ENCODE measurements at regions not wholly inside any gene's neighbourhood (a gene's known extent, or its start where the extent isn't known, plus 50 kb on each side); places are given as distances from the start of the nearest gene placed in this dataset.

DNA sequence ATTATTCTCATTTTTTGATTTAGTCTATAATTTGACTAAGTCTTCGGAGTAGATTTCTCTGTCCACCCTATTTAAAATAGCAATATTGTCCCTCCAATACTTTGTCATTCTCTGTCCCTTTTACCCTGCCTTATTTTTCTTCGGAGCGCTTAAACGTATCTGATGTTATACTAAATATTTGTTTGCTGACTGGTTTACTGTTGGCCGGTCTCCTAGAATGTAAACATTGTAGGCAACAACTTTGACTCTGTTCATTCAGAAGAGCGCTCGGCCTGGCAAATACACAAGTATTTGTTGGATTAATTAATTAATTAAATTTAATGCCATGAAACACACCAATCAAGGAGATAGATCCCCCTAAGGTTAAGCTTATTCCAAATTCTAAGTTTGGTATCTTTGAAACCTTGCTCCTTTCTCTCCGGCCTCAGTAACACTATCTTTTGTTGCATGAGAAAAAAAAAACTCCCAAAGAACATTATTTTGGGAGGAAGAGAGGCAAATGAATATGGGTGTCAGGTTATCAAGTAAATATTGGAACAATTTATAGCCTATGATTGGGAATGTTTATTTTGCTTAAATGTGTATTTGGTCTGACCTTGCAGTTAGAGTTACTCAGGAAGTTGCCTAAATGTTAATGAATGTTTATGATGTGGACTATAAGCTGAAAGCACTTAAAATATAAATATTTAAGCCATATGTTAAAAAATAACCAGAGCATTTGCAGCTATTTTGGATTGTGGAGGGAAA is 231.1 kb downstream of the SOX4 start:
- DNase-seq: no peak

DNA sequence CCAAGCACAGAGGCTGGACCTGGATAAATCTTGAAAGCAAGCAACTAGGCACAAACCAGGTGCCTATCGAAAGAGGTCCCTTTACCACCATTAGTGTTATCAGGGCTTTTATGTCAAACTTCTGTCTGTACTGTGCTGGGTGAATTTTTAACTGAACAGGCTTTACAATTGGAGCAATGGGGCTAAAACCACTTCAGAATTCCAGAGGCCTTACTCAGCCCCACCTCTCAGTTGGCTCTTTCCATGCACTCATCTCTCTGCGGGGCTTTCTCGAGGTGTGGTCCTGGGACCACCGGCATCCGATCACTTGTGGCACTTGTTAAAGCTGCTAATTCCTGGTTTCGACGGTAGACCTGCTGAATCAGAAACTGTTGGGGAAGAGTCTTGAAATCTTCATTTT is 232.5 kb downstream of the SOX4 start:
- DNase-seq: no peak

DNA sequence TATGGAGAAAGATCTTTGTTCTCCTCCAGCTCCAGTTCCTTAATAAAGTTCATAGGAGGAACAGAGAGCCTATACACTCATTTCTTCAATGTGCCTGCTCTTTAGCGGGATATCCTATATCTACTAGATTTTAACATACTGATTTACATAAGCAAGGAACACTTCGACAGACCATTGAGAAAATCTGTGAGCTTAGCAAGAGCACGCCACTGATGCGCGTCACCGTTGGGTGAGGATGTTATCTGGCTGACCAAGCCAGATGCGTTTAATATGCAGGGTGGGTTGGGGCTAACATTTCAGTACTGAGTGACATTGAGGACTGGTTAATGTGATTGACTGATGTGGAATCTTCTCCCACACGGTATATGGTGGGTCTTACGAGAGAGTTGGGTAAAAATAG is 233.4 kb downstream of the SOX4 start:
- no peak for DNase-seq

DNA sequence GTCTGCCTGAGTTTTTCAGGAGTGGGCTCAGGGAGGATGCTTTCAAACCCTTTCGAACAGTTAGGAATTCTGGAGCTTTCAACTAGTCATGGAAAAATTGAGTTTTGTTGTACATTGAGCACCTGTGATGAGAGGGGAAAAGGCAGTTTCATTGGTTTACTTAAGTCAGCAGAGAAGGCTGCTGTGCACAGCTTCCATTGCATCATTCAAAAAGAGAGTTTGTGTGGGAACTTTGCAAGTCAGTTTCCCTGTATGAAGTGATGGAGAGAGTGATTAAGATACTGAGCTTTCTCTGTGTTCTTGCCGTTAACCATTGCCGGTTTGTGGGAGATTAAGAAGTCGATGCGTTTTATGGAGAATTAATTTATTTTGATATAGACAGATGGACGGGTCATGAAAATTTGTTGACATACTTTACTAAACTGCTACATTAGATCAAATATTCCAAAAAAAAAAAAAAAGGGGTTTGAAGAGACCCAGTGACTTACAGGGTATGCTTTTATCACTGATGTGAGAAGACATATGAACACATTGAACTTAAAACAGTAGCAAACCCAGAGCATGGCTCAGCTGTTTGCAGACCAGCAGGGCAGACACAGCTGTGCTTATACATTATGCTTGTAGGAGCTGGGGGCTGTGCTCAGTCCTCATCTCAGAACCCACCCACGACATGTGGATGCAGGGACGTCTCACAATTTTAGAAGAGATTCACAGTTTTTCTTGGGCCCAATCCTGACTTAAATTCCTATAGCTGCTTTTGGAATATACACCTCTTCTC is 234.1 kb downstream of the SOX4 start:
- DNase-seq: no peak

DNA sequence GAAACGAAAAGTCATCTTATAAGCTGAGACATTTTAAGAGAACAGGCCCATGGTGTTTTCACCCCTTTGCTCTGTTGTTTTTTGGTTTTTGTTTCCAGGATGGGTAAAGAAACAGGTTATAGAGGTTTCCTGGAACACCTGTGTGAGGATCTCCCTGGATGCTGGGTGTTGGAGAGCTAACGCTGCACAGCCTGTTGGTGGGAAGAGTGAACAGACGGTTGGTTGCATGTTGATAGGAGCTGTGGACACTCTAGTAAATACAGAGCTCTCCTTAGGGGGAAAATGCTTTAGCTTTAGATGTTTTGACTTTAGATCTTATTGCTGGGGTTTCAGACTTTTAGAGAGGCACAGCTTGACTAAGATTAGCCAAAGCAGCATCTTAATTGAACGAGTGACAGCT is 235.2 kb downstream of the SOX4 start:
- no peak for DNase-seq

DNA sequence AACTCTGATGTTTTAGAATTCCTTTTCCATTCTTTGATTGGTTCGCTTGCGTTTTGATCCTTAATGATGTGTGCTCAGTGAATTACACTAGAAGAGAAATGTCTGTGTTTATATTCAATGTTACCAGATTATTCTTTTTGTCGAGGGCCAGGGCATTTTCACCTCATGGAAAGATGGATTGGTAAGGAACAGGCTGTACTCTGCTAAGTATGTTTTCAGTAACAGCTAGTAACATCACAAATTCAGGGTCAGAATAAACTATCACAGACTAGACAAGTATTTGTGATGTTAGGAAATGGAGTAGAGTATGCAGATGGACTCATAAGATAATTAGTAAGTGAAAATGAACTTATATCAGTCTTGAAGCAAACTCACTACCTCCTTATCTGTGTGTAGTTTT is 235.6 kb downstream of the SOX4 start:
- no peak for DNase-seq

DNA sequence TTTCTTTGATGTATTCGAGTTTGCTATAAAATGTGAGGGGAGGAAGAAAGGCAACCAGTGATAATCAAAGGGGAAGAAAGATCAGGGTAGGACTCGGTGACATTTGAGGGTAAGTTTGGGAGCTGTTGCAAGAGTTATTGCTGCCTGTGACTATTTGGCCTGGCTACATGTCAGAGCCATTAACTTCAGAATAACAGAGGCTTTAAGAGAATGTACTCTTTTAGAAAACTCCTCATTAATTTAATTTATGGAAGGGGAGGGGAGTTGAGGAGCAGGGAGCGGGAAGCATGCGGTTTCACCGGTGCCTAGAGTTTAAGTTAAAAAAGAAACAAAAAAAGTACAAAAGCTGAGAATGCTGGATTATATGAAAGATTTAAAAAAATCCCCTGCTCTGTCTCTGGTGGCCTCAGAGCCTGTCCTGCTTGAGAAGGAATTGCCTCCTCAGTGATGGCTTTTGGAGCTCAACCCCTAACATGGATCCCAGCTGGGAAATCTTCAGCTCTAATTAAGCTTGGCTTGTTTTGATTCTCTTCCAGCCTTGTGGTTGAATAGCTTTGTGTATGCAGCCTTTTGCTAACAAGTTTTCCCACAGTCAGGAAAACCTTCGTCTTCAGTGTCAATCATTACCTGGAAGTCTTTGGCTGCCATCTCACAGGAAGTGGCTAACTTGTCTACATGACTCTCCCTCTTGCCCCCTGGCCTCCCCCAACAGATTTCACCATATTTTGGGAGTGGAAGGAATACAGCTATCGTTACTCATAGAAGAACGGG is 238.2 kb downstream of the SOX4 start:
- DNase-seq: no peak

DNA sequence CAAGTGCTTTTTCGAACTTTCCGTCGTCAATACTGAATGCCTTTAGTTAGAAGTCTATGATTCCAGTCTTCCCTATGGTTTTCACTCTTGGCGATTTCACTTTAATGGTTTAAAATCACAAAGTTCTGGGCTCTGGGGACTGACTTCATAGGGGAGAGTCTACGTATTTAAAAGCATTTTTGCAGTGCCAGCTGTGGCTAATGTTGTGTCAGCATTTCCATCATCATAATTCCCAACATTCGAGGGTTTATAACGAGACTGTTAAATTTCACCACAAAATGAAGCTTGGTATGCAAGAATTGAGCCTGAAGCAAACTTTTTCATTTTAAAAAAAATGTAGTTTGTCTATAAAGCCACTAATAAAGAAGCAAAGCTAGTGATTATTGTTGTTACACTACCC is 242.7 kb downstream of the SOX4 start:
- no peak for DNase-seq

DNA sequence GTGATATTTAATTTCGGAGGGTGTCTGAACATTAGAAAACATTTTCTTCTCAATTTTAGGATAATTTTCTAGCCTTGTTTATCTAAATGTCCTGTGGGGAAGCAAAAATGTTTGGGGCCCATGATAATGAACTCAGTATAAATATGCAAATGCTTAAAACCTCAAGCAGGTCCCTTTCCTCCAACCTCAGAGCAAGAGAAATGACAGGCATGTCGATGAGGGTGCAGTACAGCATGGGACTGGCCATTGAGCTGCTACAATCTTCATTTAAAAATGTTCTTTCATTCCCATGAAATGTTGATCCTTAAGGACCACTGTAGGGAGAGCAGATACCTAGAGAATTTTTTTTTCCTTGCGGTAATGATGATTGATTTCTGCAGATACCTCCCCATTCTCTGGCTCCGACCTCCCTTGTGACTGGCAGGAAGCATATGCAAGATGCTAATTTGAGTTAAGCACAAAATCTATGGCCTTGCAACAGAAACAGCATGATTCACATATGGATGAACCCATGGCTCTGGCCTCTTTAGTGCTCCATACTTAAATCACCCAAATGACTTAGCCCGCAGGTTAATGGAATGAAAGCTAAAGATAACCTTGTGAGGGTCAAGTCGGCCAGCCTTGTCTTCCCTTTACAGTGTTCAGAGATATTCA is 243.3 kb downstream of the SOX4 start:
- no peak for DNase-seq

DNA sequence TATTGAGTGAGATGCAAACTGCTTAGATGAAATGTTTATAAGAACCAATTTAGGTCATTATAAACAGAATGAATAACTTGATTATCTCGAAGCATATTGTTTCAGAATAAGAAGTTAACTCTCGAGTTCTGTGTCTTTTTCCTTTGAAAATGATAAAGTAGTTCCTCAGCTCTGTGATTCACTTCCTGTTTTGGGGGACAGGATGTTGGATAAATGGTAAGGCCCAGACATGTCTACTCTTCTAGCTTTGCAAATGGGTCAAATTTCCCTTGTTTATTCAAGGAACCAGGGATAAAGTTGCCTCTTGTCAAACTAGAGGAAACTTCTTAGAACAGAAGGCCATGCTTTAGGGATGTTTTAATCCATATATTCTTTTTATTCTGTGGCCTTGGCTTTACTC is 246.9 kb downstream of the SOX4 start:
- no peak for DNase-seq

DNA sequence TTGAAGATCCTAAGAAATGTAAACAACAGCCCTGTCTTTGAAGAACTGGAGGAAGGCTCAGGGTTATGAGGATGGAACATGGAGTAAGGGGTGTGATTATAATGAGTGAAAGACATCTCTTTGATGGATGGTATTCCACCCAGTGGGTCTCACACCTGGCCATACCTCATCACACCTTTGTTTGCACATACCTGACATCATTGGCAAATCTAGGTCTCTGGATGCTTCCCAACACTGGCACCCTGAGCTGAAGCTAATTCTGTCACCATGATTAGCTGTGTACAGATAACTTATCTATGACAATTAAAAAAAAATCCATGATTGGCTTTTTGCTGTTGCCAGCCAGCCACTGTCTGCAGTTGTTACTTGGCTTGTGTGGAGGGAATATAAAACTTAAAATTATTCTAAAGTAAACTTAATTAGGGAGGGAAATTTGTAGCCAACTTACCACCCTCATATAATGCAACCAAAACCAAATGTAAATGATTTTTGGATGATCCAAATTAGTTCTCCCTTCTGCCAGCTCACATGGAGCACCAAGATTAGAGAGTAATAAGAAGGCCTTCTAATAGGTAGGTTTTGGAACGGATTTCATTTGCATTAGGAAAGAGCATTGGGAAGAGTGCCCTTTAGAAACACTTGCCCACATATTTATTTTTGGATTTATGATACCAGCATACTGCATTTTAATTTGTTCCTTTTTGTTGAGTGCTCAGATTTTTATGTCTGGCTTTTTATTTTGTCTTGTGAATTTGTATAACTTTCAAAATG is 249.5 kb downstream of the SOX4 start:
- DNase-seq: no peak

DNA sequence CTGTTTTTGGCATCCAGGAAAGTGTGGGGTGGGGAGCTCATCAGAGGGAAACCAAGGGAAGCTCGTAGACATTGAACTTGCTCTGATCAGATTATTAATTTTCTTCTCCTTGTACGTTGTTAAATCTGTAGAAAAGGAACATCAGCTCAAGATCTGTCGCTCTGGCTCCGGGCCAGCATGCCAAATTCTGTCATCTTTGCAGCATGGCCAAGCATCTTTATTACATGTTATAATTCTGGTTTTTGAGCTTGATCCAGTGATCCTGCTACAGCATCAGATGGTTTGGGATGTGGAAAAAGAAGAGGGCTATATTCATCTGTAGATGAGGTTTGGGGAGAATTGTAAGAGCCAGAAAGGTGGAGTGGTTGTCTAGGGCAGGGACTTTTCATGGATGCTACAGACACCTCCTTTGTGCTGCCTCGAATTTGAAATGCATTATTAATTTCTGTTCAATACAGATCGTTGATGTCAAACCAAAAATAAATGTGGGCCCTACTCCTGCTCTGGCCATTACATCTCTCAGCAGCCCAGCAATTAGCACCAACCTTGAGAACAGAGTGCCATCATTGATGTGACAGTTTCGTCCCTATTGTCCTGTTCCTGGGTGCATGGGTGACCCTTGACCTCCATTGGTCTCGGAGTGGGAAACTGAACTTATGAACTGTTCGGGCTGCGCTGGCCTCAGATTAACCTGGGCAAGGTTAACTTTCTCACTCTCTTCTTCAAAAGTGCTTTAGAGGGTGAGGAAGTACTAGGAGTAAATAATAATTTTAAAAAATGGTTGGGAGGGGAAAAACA is 250.8 kb downstream of the SOX4 start:
- DNase-seq: no peak

DNA sequence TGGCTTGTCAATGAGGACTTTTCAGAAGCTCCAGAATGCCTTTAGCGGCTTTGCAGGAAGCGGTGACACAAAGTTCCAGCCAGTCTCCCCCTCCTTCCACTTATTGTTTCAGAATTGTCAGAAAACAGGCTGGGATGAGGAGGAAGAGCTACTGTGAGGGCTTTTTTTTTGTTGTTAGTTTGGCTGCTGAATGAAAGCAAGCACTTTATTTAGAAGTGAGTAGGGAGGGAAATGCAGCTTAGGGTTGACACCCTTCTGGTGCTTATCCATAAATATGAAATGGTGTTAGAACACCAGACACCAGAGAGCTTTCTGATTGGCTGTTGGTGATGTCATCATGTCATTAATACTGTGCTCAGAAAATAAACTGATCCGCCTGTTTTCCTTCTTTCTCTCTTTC is 251.5 kb downstream of the SOX4 start:
- no peak for DNase-seq

DNA sequence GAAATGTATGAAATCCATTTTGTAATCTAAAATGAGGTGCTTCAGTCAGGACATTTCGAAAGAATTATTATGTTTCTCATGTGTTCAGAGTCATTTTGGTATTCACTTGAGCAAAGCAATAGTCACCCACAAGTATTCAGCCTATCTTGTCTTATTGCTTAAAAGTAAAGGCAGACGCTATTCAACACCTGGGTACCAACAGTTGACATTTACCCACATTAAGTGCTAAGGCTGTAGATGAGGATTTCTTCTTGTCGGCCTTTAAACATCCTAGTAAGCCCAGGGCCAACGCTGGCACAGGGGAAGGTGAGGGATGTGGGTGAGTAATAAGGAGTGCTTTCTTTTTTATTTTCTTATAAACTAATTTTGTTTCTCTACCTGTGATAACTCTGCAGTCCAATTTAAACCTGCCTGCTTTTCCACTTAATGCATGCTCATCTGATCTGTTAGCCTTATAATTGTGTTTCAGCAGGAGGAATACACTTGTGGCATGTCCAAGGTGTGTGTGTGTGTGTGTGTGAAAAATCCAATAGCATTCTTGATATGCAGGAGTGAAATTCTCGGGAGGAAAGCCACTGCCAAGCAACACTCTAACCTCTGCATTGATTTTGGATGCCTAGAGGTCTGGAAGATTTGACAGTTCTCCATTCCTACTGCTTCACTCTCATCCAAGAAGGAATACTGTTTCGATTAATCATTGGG is 252.0 kb downstream of the SOX4 start:
- DNase-seq: no peak

DNA sequence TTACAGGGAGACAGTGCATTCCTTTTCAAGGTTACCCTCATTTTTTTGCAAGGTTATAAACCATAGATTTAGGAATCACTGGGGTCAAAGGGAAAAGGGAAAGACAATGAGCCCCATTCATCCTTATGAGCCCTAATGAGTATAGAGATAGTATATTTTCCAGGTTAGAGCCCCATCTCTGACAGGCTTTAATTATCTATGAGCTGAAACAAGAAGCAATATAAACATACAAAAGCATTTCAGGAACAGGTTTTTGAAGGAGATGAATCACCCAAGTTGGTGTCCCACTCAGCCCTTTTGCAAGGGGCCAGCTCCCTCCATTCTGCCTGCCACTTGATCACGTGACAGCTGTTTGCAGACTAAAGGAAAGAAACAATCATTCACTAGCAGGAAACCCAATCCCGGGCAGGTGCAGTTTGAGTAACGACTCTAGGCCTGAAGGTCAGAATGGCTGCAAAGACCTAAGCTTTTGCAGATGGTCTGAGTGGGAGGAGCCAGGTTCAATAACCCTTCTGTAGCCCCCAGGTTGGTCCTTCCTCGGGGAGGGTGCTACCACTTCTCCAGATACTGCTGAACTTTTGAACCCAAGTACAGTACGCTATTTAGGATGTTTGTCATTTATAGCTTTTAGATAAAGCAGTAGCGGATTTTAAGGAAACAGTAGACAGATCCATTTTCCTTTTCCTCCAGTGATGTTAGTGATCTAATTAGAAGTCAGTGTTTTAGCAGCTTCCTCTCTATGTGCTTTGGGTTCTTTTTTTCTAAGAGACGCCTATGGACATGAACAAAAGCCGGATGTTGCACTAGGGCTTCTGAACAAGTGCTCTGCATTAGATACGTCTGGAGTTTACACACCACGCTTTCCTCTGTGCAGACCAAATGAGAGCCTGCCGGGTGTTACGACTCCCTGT is 253.2 kb downstream of the SOX4 start:
- no peak for DNase-seq

DNA sequence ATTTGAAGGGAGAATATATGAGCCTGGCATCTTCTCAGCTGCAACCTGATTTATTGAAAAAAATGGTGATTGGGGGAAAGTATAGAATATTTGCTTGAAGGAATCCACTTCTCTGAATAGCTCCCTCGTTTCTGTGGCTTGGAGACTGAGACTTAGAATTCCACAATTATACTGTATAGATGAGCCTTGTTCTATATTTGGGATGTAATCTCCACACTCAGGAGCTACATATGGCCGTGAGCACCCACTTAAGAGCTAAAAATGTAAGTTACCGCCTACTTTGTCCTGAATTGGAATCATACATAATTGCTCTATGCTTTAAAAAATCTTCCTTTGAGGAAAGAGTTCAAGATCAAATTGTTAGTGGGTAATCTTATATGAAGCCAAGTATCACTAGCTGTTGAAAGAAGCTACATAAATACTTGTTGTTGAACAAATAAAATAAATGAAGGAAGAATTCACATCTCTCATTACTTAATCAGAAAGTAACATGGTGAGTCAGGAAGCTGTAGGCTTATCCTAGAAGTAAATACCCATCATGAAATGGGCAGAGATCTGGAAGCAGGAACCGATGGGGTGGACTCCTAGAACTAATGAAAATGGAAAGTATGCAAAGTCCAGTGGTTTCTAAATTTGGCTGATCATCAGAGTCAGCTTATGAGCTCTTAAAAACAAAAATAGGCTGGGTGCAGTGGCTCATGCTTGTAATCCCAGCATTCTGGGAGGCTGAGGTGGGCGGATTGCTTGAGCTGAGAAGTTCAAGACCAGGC is 254.3 kb downstream of the SOX4 start:
- DNase-seq: no peak

DNA sequence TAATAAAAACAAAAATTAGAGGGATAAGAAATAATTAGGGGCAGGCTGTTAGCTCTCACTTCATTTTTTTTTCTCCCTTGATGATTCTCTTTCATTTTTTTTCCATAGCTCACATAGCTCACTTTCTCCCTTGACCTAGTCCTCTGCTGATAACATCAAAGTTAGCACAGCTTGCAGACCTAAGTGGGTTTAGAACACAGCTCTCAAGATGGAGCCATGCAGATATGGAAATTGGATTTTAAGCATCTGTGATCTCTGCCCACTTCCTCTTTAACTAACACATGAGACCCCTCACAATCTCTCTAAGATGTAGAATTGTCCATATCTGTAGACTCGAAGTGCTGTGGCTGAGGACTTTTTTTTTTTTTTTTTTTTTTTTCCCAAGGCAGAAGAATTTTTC is 257.1 kb downstream of the SOX4 start:
- no peak for DNase-seq

DNA sequence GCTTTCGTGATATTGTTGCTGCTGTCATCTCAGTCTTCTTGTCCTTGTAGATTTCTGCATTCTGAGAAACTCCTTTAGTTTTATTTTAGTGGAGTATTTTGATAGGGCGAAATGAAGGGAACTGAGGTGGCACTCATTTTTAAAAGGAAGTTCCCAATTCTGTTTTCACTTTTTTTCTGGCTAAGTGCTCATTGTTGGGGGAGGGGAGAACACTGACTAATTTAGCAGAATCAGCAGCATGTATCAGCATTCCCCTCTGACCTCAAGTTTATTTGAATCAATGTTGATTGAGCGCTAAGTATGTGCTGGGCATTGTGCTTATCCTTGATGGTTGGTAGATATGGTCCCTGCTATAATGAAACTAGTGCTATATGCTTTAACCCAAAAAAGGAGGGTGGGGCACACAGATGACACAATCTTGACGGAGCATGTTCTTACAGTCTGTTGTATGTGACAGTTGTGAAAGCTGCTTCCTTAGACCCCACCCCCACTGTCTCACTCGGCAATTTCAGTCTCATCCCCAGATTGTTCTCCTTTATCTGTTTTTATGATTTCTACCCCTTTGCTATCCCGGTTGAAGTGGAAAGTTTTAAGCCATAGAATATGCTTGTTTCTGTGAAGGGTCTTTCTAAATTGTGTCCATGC is 262.4 kb downstream of the SOX4 start:
- DNase-seq: no peak

DNA sequence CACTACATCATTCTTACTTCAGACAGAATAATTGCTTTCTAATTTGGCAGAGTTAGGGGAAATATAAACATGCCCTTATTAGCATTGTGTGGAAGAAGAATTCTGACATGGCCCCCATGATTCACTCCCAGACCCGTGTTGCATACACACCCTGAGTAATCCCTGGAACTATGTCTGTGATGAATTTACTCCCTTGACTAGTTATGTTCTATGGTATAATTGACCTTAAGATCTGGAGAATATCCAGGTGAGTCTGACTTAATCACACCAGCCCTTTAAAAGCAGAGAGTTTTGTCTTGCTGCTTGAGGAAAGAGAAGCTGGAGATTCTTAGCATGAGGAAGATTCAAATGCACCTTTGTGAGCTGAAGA is 262.9 kb downstream of the SOX4 start:
- no peak for DNase-seq

Measured in activated effector memory CD4-positive, alpha-beta T cell treated with Interleukin-2 at 50 U/mL for 16 hours (primary cell).